ENCODE measurements at regions not wholly inside any gene's neighbourhood (a gene's known extent, or its start where the extent isn't known, plus 50 kb on each side); places are given as distances from the start of the nearest gene placed in this dataset.
A peak's percentile ranks its signal among the peaks of the same experiment; 100 is the strongest.

- TF ChIP-seq ETS1 (CRISPR knock-in tag; IDR thresholded peaks at IDR 0.05) (no peak), HNRNPUL1 (IDR thresholded peaks at IDR 0.05; ENCODE audit: low read depth, low read length) (no peak), GPN1 (CRISPR knock-in tag; IDR thresholded peaks at IDR 0.05; ENCODE audit: borderline replicate concordance) (no peak), ZNF766 (CRISPR knock-in tag; IDR thresholded peaks at IDR 0.05; ENCODE audit: borderline replicate concordance) (no peak), MZF1 (CRISPR knock-in tag; IDR thresholded peaks at IDR 0.05; ENCODE audit: borderline replicate concordance) (no peak)
These were observed 579.6 kb downstream of the COL12A1 start (continued) for GRCh38 chr6:74626288-74626687.

GRCh38 chr6:74623027-74623426 lies 582.8 kb downstream of the COL12A1 start:
- intact Hi-C loops (cut with micrococcal nuclease; ENCODE audit: unreplicated experiment), result no loop called here
- Histone ChIP-seq H3K4me3 (replicated peaks in 1 of 3; ENCODE audit: insufficient read depth in 1 of 3, low read depth in 2 of 3, low read length in 3 of 3) (no peak overlapping the region), H3K9ac (ENCODE audit: insufficient read depth, low read depth, low read length) (no peak overlapping the region), H3K27ac (ENCODE audit: extremely low read length, insufficient read depth, low read length) (no peak overlapping the region), H3K9me3 (ENCODE audit: low read length) (peaks cover 26% of the 10 kb centered on the region), H2AFZ (ENCODE audit: low read length) (no peak overlapping the region), H3K79me2 (ENCODE audit: insufficient read depth, low read length) (no peaks in the 10 kb centered on the region), H3K27me3 (ENCODE audit: control insufficient read depth in 1 of 2, insufficient read depth in 2 of 2, low read length in 2 of 2) (no peaks in the 10 kb centered on the region), H4K20me1 (ENCODE audit: insufficient read depth, low read length) (no peaks in the 10 kb centered on the region), H3K36me3 (replicated peaks in 1 of 2; ENCODE audit: control insufficient read depth in 1 of 2, insufficient read depth in 2 of 2, low read length in 2 of 2) (no peaks in the 10 kb centered on the region), H3K4me2 (ENCODE audit: low read depth, low read length) (no peak overlapping the region), H3K4me1 (ENCODE audit: insufficient read depth, low read length) (no peaks in the 10 kb centered on the region)
- ChIA-PET POLR2A (no interaction called here), CTCF (ENCODE audit: low intra/inter-chr PET ratio, low total read pairs) (no interaction called here)
- FAIRE-seq, result no peak
- BruUV-seq (replicated peaks), result no TSS peak
- in situ Hi-C loops (cut with HindIII; ENCODE audit: extremely low pct_ligation_motif_present, low pct_unique_long_range_greater_than_20kb), result no loop called here
- 12% methylated on average over 2 of the region's 2 CpGs for WGBS (ENCODE audit: low lambda C conversion rate)
- DNase-seq (ENCODE audit: low spot score), result no peak
- no peak for ATAC-seq
- TF ChIP-seq TEF (CRISPR knock-in tag; IDR thresholded peaks at IDR 0.05), result no peak
- 0 out of 2 replicates have a peak, but pooled peaks have one; percentile 8 for TF ChIP-seq ATF7 (IDR thresholded peaks at IDR 0.05)
- TF ChIP-seq ATF7 (CRISPR knock-in tag; IDR thresholded peaks at IDR 0.05), result no peak

Data from HepG2 (cell line).